ENCODE measurements at regions not wholly inside any gene's neighbourhood (a gene's known extent, or its start where the extent isn't known, plus 50 kb on each side); places are given as distances from the start of the nearest gene placed in this dataset.

DNA sequence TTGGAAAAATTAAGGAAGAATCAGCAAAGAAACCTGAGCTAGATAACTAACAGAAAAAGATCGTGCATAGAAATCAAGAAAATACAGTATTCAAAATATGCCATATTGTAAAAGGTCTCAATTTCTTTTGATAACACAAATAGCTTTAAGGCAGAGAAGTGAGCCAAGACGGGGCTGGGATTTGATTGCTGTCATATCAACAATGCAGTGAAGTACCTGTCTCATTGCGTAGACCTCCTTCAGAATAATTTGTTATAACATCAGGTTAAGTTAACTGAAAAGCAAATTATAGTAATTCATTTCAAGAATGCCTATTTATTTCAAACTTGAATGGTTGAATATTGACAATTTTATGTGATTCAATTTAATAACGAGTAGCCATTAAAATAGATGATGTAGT is 453.8 kb upstream of the MAP2 start:
- TF ChIP-seq FOXP2 (optimal IDR thresholded peaks at IDR 0.05; ENCODE audit: borderline replicate concordance, extremely low read depth, extremely low read length, insufficient read depth) = no peak
- TF ChIP-seq SIN3A (IDR thresholded peaks at IDR 0.05; ENCODE audit: borderline replicate concordance, insufficient read depth, low read length) = no peak
- no peak for TF ChIP-seq TAF1 (IDR thresholded peaks at IDR 0.05; ENCODE audit: borderline replicate concordance, insufficient read depth, low read length)
- no peak for TF ChIP-seq POLR2AphosphoS5 (IDR thresholded peaks at IDR 0.05; ENCODE audit: low read depth, low read length)
- TF ChIP-seq, protein P1, sequence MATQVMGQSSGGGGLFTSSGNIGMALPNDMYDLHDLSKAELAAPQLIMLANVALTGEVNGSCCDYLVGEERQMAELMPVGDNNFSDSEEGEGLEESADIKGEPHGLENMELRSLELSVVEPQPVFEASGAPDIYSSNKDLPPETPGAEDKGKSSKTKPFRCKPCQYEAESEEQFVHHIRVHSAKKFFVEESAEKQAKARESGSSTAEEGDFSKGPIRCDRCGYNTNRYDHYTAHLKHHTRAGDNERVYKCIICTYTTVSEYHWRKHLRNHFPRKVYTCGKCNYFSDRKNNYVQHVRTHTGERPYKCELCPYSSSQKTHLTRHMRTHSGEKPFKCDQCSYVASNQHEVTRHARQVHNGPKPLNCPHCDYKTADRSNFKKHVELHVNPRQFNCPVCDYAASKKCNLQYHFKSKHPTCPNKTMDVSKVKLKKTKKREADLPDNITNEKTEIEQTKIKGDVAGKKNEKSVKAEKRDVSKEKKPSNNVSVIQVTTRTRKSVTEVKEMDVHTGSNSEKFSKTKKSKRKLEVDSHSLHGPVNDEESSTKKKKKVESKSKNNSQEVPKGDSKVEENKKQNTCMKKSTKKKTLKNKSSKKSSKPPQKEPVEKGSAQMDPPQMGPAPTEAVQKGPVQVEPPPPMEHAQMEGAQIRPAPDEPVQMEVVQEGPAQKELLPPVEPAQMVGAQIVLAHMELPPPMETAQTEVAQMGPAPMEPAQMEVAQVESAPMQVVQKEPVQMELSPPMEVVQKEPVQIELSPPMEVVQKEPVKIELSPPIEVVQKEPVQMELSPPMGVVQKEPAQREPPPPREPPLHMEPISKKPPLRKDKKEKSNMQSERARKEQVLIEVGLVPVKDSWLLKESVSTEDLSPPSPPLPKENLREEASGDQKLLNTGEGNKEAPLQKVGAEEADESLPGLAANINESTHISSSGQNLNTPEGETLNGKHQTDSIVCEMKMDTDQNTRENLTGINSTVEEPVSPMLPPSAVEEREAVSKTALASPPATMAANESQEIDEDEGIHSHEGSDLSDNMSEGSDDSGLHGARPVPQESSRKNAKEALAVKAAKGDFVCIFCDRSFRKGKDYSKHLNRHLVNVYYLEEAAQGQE (IDR thresholded peaks at IDR 0.05; ENCODE audit: insufficient read depth in 1 of 2, low read depth in 2 of 2, low read length in 2 of 2) = no peak

DNA sequence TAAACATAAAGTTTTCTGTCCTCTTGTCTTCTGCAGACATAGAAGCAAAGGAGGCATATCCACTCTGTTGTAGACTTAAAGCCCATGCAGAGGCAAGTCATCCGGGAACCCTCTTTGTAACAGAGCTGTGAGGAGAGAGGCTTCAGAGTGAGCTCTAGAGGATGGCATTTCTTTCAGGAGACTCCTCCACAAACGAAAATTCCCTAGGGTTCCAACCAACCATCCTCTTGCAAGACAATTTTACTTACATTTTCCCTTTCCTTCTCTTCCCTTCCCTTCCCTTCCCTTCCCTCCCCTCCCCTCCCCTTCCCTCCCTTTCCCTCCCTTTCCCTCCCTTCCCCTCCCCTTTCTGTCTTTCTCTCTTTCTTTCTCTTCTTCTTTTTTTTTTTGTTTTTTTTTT is 446.3 kb upstream of the MAP2 start:
- TF ChIP-seq, protein P1 (IDR thresholded peaks at IDR 0.05; ENCODE audit: insufficient read depth in 1 of 2, low read depth in 2 of 2, low read length in 2 of 2) = no peak
- TF ChIP-seq POLR2AphosphoS5 (IDR thresholded peaks at IDR 0.05; ENCODE audit: low read depth, low read length) (no peak), TAF1 (IDR thresholded peaks at IDR 0.05; ENCODE audit: borderline replicate concordance, insufficient read depth, low read length) (no peak), FOXP2 (optimal IDR thresholded peaks at IDR 0.05; ENCODE audit: borderline replicate concordance, extremely low read depth, extremely low read length, insufficient read depth) (no peak), SIN3A (IDR thresholded peaks at IDR 0.05; ENCODE audit: borderline replicate concordance, insufficient read depth, low read length) (no peak)

DNA sequence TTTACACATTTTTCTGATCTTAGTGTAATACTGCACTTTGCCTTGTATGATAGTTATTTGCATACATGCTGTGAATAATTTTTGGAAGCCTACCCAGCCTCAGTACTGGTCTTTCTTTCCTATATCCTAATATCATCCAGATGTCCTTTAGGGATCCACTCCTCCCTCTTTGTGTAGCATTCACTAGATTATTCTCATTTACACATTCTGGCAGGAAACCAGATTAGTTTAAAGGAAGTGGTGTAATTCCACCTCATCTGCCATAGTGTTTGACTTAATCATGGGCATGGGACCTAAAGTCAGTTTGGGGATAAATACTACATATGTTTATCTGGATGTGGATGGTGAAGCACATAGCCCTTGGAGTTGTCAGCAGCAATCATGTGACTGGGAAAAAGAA is 444.9 kb upstream of the MAP2 start:
- TF ChIP-seq FOXP2 (optimal IDR thresholded peaks at IDR 0.05; ENCODE audit: borderline replicate concordance, extremely low read depth, extremely low read length, insufficient read depth) (no peak), POLR2AphosphoS5 (IDR thresholded peaks at IDR 0.05; ENCODE audit: low read depth, low read length) (no peak), TAF1 (IDR thresholded peaks at IDR 0.05; ENCODE audit: borderline replicate concordance, insufficient read depth, low read length) (no peak), SIN3A (IDR thresholded peaks at IDR 0.05; ENCODE audit: borderline replicate concordance, insufficient read depth, low read length) (no peak)
- TF ChIP-seq, protein P1 (IDR thresholded peaks at IDR 0.05; ENCODE audit: insufficient read depth in 1 of 2, low read depth in 2 of 2, low read length in 2 of 2) = no peak

DNA sequence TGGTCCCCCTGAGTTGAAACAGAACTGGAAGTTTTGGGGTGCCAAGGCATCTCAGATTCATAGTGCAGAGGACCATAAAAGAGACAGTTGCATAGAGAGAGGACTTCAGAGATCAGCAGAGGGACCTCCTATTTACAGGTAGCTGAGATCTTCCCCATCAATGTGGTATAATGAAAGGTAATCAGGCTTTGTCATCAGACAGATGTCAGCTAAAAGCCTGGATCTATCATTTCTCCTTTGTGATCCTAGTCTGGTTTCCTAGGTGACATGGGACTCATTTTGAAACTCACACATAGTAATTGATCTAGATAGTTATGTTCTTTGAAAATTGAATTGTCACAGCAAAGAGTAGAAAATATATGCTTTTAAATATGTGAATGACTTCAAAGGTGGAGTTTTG is 443.5 kb upstream of the MAP2 start:
- TF ChIP-seq, protein P1 (IDR thresholded peaks at IDR 0.05; ENCODE audit: insufficient read depth in 1 of 2, low read depth in 2 of 2, low read length in 2 of 2) = no peak
- TF ChIP-seq FOXP2 (optimal IDR thresholded peaks at IDR 0.05; ENCODE audit: borderline replicate concordance, extremely low read depth, extremely low read length, insufficient read depth) = no peak
- TF ChIP-seq POLR2AphosphoS5 (IDR thresholded peaks at IDR 0.05; ENCODE audit: low read depth, low read length) = no peak
- TF ChIP-seq SIN3A (IDR thresholded peaks at IDR 0.05; ENCODE audit: borderline replicate concordance, insufficient read depth, low read length) = no peak
- TF ChIP-seq TAF1 (IDR thresholded peaks at IDR 0.05; ENCODE audit: borderline replicate concordance, insufficient read depth, low read length) = no peak

DNA sequence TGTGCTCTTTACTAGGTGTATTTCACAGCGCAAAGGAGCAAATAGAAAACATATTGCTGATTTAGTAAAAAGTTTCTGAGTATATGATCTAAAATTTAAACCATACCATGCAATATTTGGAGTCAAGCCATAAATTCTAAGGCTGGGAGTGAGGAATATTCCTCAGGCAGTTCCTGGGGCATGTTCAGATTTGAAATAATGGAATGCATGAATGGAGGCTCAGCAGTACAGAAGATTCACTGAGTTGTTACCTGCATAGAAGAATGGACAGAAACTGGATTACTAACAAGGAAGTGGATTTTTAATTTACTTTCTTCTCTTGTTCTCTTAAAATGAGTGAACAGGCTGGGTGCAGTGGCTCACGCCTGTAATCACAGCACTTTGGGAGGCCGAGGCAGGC is 441.0 kb upstream of the MAP2 start:
- TF ChIP-seq SIN3A (IDR thresholded peaks at IDR 0.05; ENCODE audit: borderline replicate concordance, insufficient read depth, low read length) (no peak), TAF1 (IDR thresholded peaks at IDR 0.05; ENCODE audit: borderline replicate concordance, insufficient read depth, low read length) (no peak), FOXP2 (optimal IDR thresholded peaks at IDR 0.05; ENCODE audit: borderline replicate concordance, extremely low read depth, extremely low read length, insufficient read depth) (no peak), POLR2AphosphoS5 (IDR thresholded peaks at IDR 0.05; ENCODE audit: low read depth, low read length) (no peak)
- TF ChIP-seq, protein P1 (IDR thresholded peaks at IDR 0.05; ENCODE audit: insufficient read depth in 1 of 2, low read depth in 2 of 2, low read length in 2 of 2) = no peak

All from PFSK-1 (cell line).